ENCODE measurements at regions not wholly inside any gene's neighbourhood (a gene's known extent, or its start where the extent isn't known, plus 50 kb on each side); places are given as distances from the start of the nearest gene placed in this dataset.

- no peak for DNase-seq
- Mint-ChIP-seq H3K4me3 (no peak overlapping the region), H3K27ac (no peak overlapping the region), H3K27me3 (ENCODE audit: low read depth) (no peaks in the 10 kb centered on the region), H3K36me3 (ENCODE audit: low read depth) (no peaks in the 10 kb centered on the region), H3K9me3 (ENCODE audit: insufficient read depth) (no peaks in the 10 kb centered on the region), H3K4me1 (ENCODE audit: low read depth) (no peaks in the 10 kb centered on the region)
- POLR2A ChIA-PET = no interaction called here
- ATAC-seq = no peak
- CTCF ChIA-PET = no interaction called here
These were observed 126.4 kb upstream of the ADAMTSL1 start for GRCh38 chr9:18347386-18348082.

GRCh38 chr9:18348083-18348475 lies 125.9 kb upstream of the ADAMTSL1 start:
- Mint-ChIP-seq H3K27me3 (ENCODE audit: low read depth) (no peaks in the 10 kb centered on the region), H3K4me3 (no peak overlapping the region), H3K36me3 (ENCODE audit: low read depth) (no peaks in the 10 kb centered on the region), H3K9me3 (ENCODE audit: insufficient read depth) (no peaks in the 10 kb centered on the region), H3K27ac (no peak overlapping the region), H3K4me1 (ENCODE audit: low read depth) (no peaks in the 10 kb centered on the region)
- no peak for DNase-seq
- ChIA-PET POLR2A (no interaction called here), CTCF (no interaction called here)
- ATAC-seq = no peak

- CTCF ChIA-PET = no interaction called here
These were observed 124.4 kb upstream of the ADAMTSL1 start for GRCh38 chr9:18349530-18349929.

DNA sequence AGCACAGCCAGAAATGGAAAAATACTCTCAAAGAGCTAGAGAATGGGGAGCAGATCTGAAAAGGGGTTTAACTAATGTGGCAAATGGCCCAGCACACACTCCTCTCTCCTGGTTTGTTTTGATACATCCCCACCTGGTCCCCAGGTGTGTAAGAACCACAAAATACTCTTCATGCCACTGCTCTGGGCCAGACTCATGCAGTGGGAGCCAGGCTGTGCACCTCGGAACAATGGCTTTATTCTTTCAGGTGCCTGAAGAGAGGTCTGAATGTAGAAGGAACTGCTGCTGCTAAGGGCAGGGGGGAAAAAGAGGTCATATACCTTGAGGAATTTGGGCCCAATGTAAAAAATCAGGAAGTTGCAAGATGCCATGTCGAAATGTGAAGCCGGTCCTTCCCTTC lies 123.9 kb upstream of the ADAMTSL1 start:
- Mint-ChIP-seq H3K9me3 (ENCODE audit: insufficient read depth) (no peaks in the 10 kb centered on the region), H3K27ac (no peak overlapping the region), H3K4me1 (ENCODE audit: low read depth) (no peaks in the 10 kb centered on the region), H3K4me3 (no peak overlapping the region), H3K27me3 (ENCODE audit: low read depth) (no peaks in the 10 kb centered on the region), H3K36me3 (ENCODE audit: low read depth) (no peaks in the 10 kb centered on the region)
- ATAC-seq (no peak), DNase-seq (no peak)
- POLR2A ChIA-PET = no interaction called here
- CTCF ChIA-PET = no interaction called here

More at GRCh38 chr9:18349530-18349929, 124.4 kb upstream of the ADAMTSL1 start:
- no peak overlapping the region for H3K27ac Mint-ChIP-seq
- H3K4me3 Mint-ChIP-seq = no peak overlapping the region
- POLR2A ChIA-PET = no interaction called here
- no peak for ATAC-seq
- H3K27me3 Mint-ChIP-seq (ENCODE audit: low read depth) = no peaks in the 10 kb centered on the region
- H3K36me3 Mint-ChIP-seq (ENCODE audit: low read depth) = no peaks in the 10 kb centered on the region
- DNase-seq = no peak
- no peaks in the 10 kb centered on the region for H3K4me1 Mint-ChIP-seq (ENCODE audit: low read depth)
- no peaks in the 10 kb centered on the region for H3K9me3 Mint-ChIP-seq (ENCODE audit: insufficient read depth)

- CTCF ChIA-PET = interaction anchor here (0.6 kb wide), 1 partner anchor 18 kb away, joined by 3 read pairs; no protein-coding TSS in a partner anchor
- DNase-seq = no peak
- POLR2A ChIA-PET = no interaction called here
- no peak for ATAC-seq
- Mint-ChIP-seq H3K27ac (no peak overlapping the region), H3K4me3 (no peak overlapping the region), H3K4me1 (ENCODE audit: low read depth) (no peaks in the 10 kb centered on the region), H3K36me3 (ENCODE audit: low read depth) (no peaks in the 10 kb centered on the region), H3K27me3 (ENCODE audit: low read depth) (no peaks in the 10 kb centered on the region), H3K9me3 (ENCODE audit: insufficient read depth) (no peaks in the 10 kb centered on the region)
These were observed 122.9 kb upstream of the ADAMTSL1 start for GRCh38 chr9:18350995-18351595.

GRCh38 chr9:18352711-18353110 lies 121.2 kb upstream of the ADAMTSL1 start:
- POLR2A ChIA-PET = no interaction called here
- CTCF ChIA-PET = no interaction called here
- H3K27me3 Mint-ChIP-seq (ENCODE audit: low read depth) = no peaks in the 10 kb centered on the region
- no peak overlapping the region for H3K27ac Mint-ChIP-seq
- DNase-seq (no peak), ATAC-seq (no peak)
- no peaks in the 10 kb centered on the region for H3K36me3 Mint-ChIP-seq (ENCODE audit: low read depth)
- no peaks in the 10 kb centered on the region for H3K4me1 Mint-ChIP-seq (ENCODE audit: low read depth)
- H3K9me3 Mint-ChIP-seq (ENCODE audit: insufficient read depth) = no peaks in the 10 kb centered on the region
- H3K4me3 Mint-ChIP-seq = no peak overlapping the region

GRCh38 chr9:18353473-18353872 lies 120.5 kb upstream of the ADAMTSL1 start:
- Mint-ChIP-seq H3K36me3 (ENCODE audit: low read depth) (no peaks in the 10 kb centered on the region), H3K27ac (no peak overlapping the region), H3K4me3 (no peak overlapping the region), H3K27me3 (ENCODE audit: low read depth) (no peaks in the 10 kb centered on the region), H3K4me1 (ENCODE audit: low read depth) (no peaks in the 10 kb centered on the region), H3K9me3 (ENCODE audit: insufficient read depth) (no peaks in the 10 kb centered on the region)
- ChIA-PET CTCF (no interaction called here), POLR2A (no interaction called here)
- no peak for DNase-seq
- no peak for ATAC-seq

DNA sequence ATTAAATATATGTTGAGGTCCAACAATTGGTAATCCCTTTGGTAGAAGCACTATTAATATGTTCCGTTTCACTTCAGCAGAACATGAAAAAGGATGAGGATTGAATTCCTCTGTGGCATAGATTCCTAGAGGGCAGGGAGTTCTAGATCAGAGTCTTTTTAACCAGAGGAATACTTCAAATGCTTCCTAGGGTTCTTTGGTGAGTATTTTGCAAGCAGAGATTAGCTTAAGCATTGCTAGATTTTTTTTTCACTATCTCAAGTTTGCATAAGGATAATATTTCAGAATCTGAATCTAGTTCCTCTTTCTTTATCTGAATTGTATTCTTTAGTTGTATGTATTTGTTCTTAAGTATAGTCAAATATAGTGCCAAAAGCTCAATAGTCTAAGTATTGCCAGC lies 116.6 kb upstream of the ADAMTSL1 start:
- Mint-ChIP-seq H3K4me3 (no peak overlapping the region), H3K27me3 (ENCODE audit: low read depth) (no peaks in the 10 kb centered on the region), H3K9me3 (ENCODE audit: insufficient read depth) (no peaks in the 10 kb centered on the region), H3K27ac (no peak overlapping the region), H3K4me1 (ENCODE audit: low read depth) (no peaks in the 10 kb centered on the region), H3K36me3 (ENCODE audit: low read depth) (no peaks in the 10 kb centered on the region)
- CTCF ChIA-PET = no interaction called here
- DNase-seq (no peak), ATAC-seq (no peak)
- POLR2A ChIA-PET = no interaction called here

DNA sequence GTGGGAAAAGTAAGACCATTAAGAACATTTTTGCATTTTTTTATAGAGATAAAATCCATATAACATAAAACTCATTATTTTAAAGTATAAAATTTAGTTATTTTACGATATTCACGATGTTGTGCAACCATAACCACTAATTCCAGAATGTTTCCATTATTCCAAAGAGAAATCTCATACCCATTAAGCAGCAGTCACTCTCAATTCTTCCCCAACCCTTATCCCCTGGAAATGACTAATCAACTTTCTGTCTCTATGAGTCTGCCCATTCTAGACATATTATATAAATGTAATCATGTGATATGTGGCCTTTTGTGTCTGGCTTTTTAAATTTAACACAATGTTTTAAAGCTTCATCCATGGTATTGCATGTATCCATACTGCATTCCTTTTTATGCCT lies 115.6 kb upstream of the ADAMTSL1 start:
- DNase-seq (no peak), ATAC-seq (no peak)
- no peaks in the 10 kb centered on the region for H3K36me3 Mint-ChIP-seq (ENCODE audit: low read depth)
- no peaks in the 10 kb centered on the region for H3K9me3 Mint-ChIP-seq (ENCODE audit: insufficient read depth)
- no peak overlapping the region for H3K27ac Mint-ChIP-seq
- POLR2A ChIA-PET = no interaction called here
- no peak overlapping the region for H3K4me3 Mint-ChIP-seq
- CTCF ChIA-PET = no interaction called here
- no peaks in the 10 kb centered on the region for H3K4me1 Mint-ChIP-seq (ENCODE audit: low read depth)
- H3K27me3 Mint-ChIP-seq (ENCODE audit: low read depth) = no peaks in the 10 kb centered on the region

- Mint-ChIP-seq H3K4me3 (no peak overlapping the region), H3K4me1 (ENCODE audit: low read depth) (no peaks in the 10 kb centered on the region), H3K27ac (no peak overlapping the region), H3K36me3 (ENCODE audit: low read depth) (no peaks in the 10 kb centered on the region), H3K9me3 (ENCODE audit: insufficient read depth) (no peaks in the 10 kb centered on the region), H3K27me3 (ENCODE audit: low read depth) (no peaks in the 10 kb centered on the region)
- DNase-seq (no peak), ATAC-seq (no peak)
- POLR2A ChIA-PET = no interaction called here
- CTCF ChIA-PET = no interaction called here
These were observed 114.6 kb upstream of the ADAMTSL1 start for GRCh38 chr9:18359335-18359734.

DNA sequence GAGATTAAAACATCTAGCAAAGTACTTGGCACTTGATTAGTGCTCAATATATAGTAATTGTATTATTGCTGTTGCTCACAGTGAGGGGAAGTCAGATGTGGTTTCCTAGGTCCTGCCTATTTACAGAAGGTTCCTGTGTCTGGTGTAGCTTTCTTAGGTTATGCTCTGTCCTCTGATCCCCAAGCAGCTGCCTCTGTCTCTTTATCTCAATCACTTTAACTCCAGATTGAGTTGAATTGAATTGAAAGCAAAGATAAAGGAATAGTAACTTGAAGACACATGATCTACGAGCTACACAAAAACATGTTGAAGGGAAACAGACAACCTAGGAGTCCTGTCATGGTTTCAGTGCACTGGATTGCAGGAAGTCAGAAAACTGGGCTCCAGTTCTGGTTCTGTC lies 113.9 kb upstream of the ADAMTSL1 start:
- no peaks in the 10 kb centered on the region for H3K4me1 Mint-ChIP-seq (ENCODE audit: low read depth)
- no peak overlapping the region for H3K4me3 Mint-ChIP-seq
- H3K27ac Mint-ChIP-seq = no peak overlapping the region
- ATAC-seq = no peak
- CTCF ChIA-PET = no interaction called here
- no peaks in the 10 kb centered on the region for H3K27me3 Mint-ChIP-seq (ENCODE audit: low read depth)
- no peaks in the 10 kb centered on the region for H3K36me3 Mint-ChIP-seq (ENCODE audit: low read depth)
- H3K9me3 Mint-ChIP-seq (ENCODE audit: insufficient read depth) = no peaks in the 10 kb centered on the region
- no peak for DNase-seq
- POLR2A ChIA-PET = no interaction called here

- no peaks in the 10 kb centered on the region for H3K4me1 Mint-ChIP-seq (ENCODE audit: low read depth)
- ChIA-PET POLR2A (no interaction called here), CTCF (no interaction called here)
- no peaks in the 10 kb centered on the region for H3K36me3 Mint-ChIP-seq (ENCODE audit: low read depth)
- H3K27ac Mint-ChIP-seq = no peak overlapping the region
- ATAC-seq = no peak
- H3K9me3 Mint-ChIP-seq (ENCODE audit: insufficient read depth) = no peaks in the 10 kb centered on the region
- no peak for DNase-seq
- no peak overlapping the region for H3K4me3 Mint-ChIP-seq
- no peaks in the 10 kb centered on the region for H3K27me3 Mint-ChIP-seq (ENCODE audit: low read depth)
These were observed 112.3 kb upstream of the ADAMTSL1 start for GRCh38 chr9:18361646-18362045.

- no peak for DNase-seq
- ATAC-seq = no peak
- Mint-ChIP-seq H3K27me3 (ENCODE audit: low read depth) (no peaks in the 10 kb centered on the region), H3K4me3 (no peak overlapping the region), H3K4me1 (ENCODE audit: low read depth) (no peaks in the 10 kb centered on the region), H3K27ac (no peak overlapping the region), H3K36me3 (ENCODE audit: low read depth) (no peaks in the 10 kb centered on the region), H3K9me3 (ENCODE audit: insufficient read depth) (no peaks in the 10 kb centered on the region)
- CTCF ChIA-PET = no interaction called here
- POLR2A ChIA-PET = no interaction called here
These were observed 111.8 kb upstream of the ADAMTSL1 start for GRCh38 chr9:18362166-18362565.
